GM12892 (cell line): ENCODE measurements at regions not wholly inside any gene's neighbourhood (a gene's known extent, or its start where the extent isn't known, plus 50 kb on each side); places are given as distances from the start of the nearest gene placed in this dataset.

ENCODE experiments used
- POLR2A ChIP-seq: IDR thresholded peaks from 2 replicates; pipeline ENCODE4 v1.6.1; 2011; ENCODE audit warnings: low read depth, low read length, control low read depth
- POLR2AphosphoS5 ChIP-seq: IDR thresholded peaks from 2 replicates; pipeline ENCODE4 v1.6.1; 2011; ENCODE audit warnings: low read depth, low read length, control low read depth
- TAF1 ChIP-seq: IDR thresholded peaks from 2 replicates; pipeline ENCODE4 v1.6.1; 2011; ENCODE audit warnings: low read depth, mild to moderate bottlenecking, control low read depth, low read length, borderline replicate concordance

GRCh38 chr16:66171578-66171977 lies 194.9 kb upstream of the CDH5 start:
- TF ChIP-seq POLR2AphosphoS5 (no peak), POLR2A (no peak), TAF1 (no peak)
